GF-D8 (cell line): ENCODE measurements at regions not wholly inside any gene's neighbourhood (a gene's known extent, or its start where the extent isn't known, plus 50 kb on each side); places are given as distances from the start of the nearest gene placed in this dataset.
"Not testable (repeated sequence)": the region's sequence is repeated elsewhere in the genome, so short reads cannot be mapped to it uniquely, and the experiment has no call there.

Experiments used
- DNase-seq: peaks from one replicate; lab custom pipeline; 2025; lab: John Stamatoyannopoulos, UW

GRCh38 chr13:60214213-60215055 lies 50.7 kb upstream of the DIAPH3 start:
- no peak for DNase-seq

GRCh38 chr13:60220072-60220471 lies 56.3 kb upstream of the DIAPH3 start:
- DNase-seq, result no peak

GRCh38 chr13:60221581-60221980 lies 57.9 kb upstream of the DIAPH3 start:
- DNase-seq, result no peak

- no peak for DNase-seq
Measured at GRCh38 chr13:60226507-60226906, 62.8 kb upstream of the DIAPH3 start.

GRCh38 chr13:60227158-60227557 lies 63.4 kb upstream of the DIAPH3 start:
- no peak for DNase-seq

GRCh38 chr13:60229708-60230272 lies 66.1 kb upstream of the DIAPH3 start:
- no peak for DNase-seq

- DNase-seq, result no peak
Measured at GRCh38 chr13:60230593-60230992, 66.9 kb upstream of the DIAPH3 start.

- DNase-seq, result no peak
Measured at GRCh38 chr13:60242043-60242595, 78.4 kb upstream of the DIAPH3 start.

GRCh38 chr13:60244381-60244780 lies 80.7 kb upstream of the DIAPH3 start:
- no peak for DNase-seq

- not testable (repeated sequence) for DNase-seq
Measured at GRCh38 chr13:60251419-60251818, 87.7 kb upstream of the DIAPH3 start.

GRCh38 chr13:60258349-60258748 lies 94.6 kb upstream of the DIAPH3 start:
- no peak for DNase-seq

- no peak for DNase-seq
Measured at GRCh38 chr13:60260440-60260839, 96.7 kb upstream of the DIAPH3 start.

GRCh38 chr13:60261432-60262351 lies 98.0 kb upstream of the DIAPH3 start:
- no peak for DNase-seq

GRCh38 chr13:60265566-60265965 lies 101.8 kb upstream of the DIAPH3 start:
- no peak for DNase-seq

- DNase-seq, result no peak
Measured at GRCh38 chr13:60267498-60268202, 103.9 kb upstream of the DIAPH3 start.

GRCh38 chr13:60268203-60268555 lies 104.5 kb upstream of the DIAPH3 start:
- DNase-seq, result no peak

GRCh38 chr13:60273971-60274527 lies 110.3 kb upstream of the DIAPH3 start:
- DNase-seq, result no peak

GRCh38 chr13:60274655-60275054 lies 110.9 kb upstream of the DIAPH3 start:
- no peak for DNase-seq

GRCh38 chr13:60275208-60275607 lies 111.5 kb upstream of the DIAPH3 start:
- no peak for DNase-seq

- DNase-seq, result not testable (repeated sequence)
Measured at GRCh38 chr13:60280524-60280923, 116.5 kb upstream of the TDRD3 start.

GRCh38 chr13:60282186-60282585 lies 114.8 kb upstream of the TDRD3 start:
- no peak for DNase-seq
